Gastrocnemius medialis (tissue), 4 donors: ENCODE measurements at regions not wholly inside any gene's neighbourhood (a gene's known extent, or its start where the extent isn't known, plus 50 kb on each side); places are given as distances from the start of the nearest gene placed in this dataset.

ENCODE experiments used
- ATAC-seq, 2 donors: fragments of 150-250 bp; one replicate each; pipeline ENCODE4 v1.9.1; 2016
- DNase-seq, 2 donors: peaks; one replicate each; pipeline ENCODE4 v3.0.0-alpha.2; 2019
- H3K27ac ChIP-seq, 4 donors: fragments of 200-600 bp; sonication (generic); 1 replicate in 1 of 4; 2 replicates in 3 of 4; pipeline ENCODE4 v1.5.1; 2016 to 2018; ENCODE audit warnings: mild to moderate bottlenecking in 2 of 4, moderate library complexity in 1 of 4
- H3K27me3 ChIP-seq, 3 donors: fragments of 200-600 bp; sonication (generic) in 2 of 3; 1 replicate in 1 of 3; 2 replicates in 2 of 3; pipeline versions ENCODE4 v1.5.1 to v1.6.0; 2016 to 2019; ENCODE audit warnings: mild to moderate bottlenecking in 1 of 3, moderate library complexity in 1 of 3
- H3K36me3 ChIP-seq, 2 donors: fragments of 200-600 bp; sonication (generic) in 1 of 2; one replicate each; pipeline ENCODE4 v1.5.1; 2017 to 2018
- H3K4me1 ChIP-seq, 2 donors: fragments of 200-600 bp; sonication (generic) in 1 of 2; one replicate each; pipeline ENCODE4 v1.5.1; 2016 to 2017; ENCODE audit warnings: mild to moderate bottlenecking in 2 of 2
- H3K4me3 ChIP-seq, 4 donors: fragments of 200-600 bp; sonication (generic) in 3 of 4; 1 replicate in 1 of 4; 2 replicates in 3 of 4; pipeline ENCODE4 v1.5.1; 2016 to 2019; ENCODE audit warnings: mild to moderate bottlenecking in 2 of 4
- H3K9me3 ChIP-seq, 3 donors: fragments of 200-600 bp; sonication (generic) in 2 of 3; 1 replicate in 1 of 3; 2 replicates in 2 of 3; pipeline ENCODE4 v1.5.1; 2016 to 2019
- CTCF ChIP-seq, 5 experiments: fragments of 450-650 bp in 3 of 5; fragments of 200-600 bp in 2 of 5; sonication (generic) in 2 of 5; IDR thresholded peaks in 4 of 5; conservative IDR thresholded peaks in 1 of 5; 1 replicate in 4 of 5; 2 replicates in 1 of 5; pipeline ENCODE4 v1.5.1; 2016 to 2019; ENCODE audit warnings: antibody characterized with exemption in 5 of 5, mild to moderate bottlenecking in 3 of 5, moderate library complexity in 3 of 5
- POLR2A ChIP-seq, 2 donors: fragments of 450-650 bp; IDR thresholded peaks; one replicate each; pipeline ENCODE4 v1.6.1; 2017; ENCODE audit warnings: antibody characterized with exemption in 2 of 2, mild to moderate bottlenecking in 2 of 2, moderate library complexity in 2 of 2
- in situ Hi-C, 4 donors: fragments of 200-750 bp; cut with MboI; loops; one replicate each; pipeline versions ENCODE4 v1.15.0 to v1.8.0; 2017; ENCODE audit warnings: low sequenced_read_pairs in 4 of 4
- intact Hi-C: fragments of 100-400 bp; cut with DNase I; formaldehyde crosslinking; loops from one replicate; pipeline ENCODE4 v1.15.1; 2023; ENCODE audit warnings: low total_unique reads

- intact Hi-C loops, result no loop called here
- ATAC-seq (no peak), DNase-seq (no peak)
- TF ChIP-seq CTCF (IDR thresholded peaks at IDR 0.05 in 4 of 5, conservative IDR thresholded peaks at IDR 0.05 in 1 of 5) (no peak), POLR2A (IDR thresholded peaks at IDR 0.05) (no peak)
- H3K4me3 ChIP-seq, result no peak overlapping the region
- in situ Hi-C loops, result no loop called here
- no peaks in the 10 kb centered on the region for H3K9me3 ChIP-seq
- H3K36me3 ChIP-seq, result no peaks in the 10 kb centered on the region
- no peaks in the 10 kb centered on the region for H3K27me3 ChIP-seq
- H3K4me1 ChIP-seq, result no peaks in the 10 kb centered on the region
- no peak overlapping the region for H3K27ac ChIP-seq
These were observed 227.7 kb downstream of the TSHZ3 start for GRCh38 chr19:31121501-31121900.

DNA sequence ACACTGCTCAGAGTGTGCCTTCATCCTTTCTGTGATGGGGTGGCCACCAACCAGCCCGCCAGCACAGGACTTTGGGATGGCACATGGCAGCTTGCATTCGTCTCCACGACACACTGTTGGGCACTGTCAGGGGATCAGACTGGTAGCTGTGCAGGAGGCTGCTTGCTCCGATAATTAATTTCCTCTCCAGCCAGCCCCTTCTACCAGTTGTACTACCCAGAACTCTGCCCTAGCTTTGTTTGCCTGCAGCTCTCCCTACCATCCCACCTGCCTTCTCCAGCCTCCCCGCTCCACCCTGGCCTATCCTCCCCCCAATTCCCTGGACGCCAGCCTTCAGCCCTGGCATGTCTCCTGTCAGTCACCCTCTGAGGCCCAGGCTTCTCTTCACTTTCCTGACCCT lies 228.3 kb downstream of the TSHZ3 start:
- TF ChIP-seq CTCF (IDR thresholded peaks at IDR 0.05 in 4 of 5, conservative IDR thresholded peaks at IDR 0.05 in 1 of 5), result no peak
- TF ChIP-seq POLR2A (IDR thresholded peaks at IDR 0.05), result no peak
- Histone ChIP-seq H3K4me3 (no peak overlapping the region), H3K36me3 (no peaks in the 10 kb centered on the region), H3K4me1 (no peaks in the 10 kb centered on the region), H3K27me3 (no peaks in the 10 kb centered on the region), H3K9me3 (no peaks in the 10 kb centered on the region), H3K27ac (no peak overlapping the region)
- intact Hi-C loops, result no loop called here
- DNase-seq (no peak), ATAC-seq (no peak)
- in situ Hi-C loops, result no loop called here

GRCh38 chr19:31119951-31120690 lies 229.1 kb downstream of the TSHZ3 start:
- H3K4me3 ChIP-seq, result no peak overlapping the region
- intact Hi-C loops, result no loop called here
- H3K9me3 ChIP-seq, result no peaks in the 10 kb centered on the region
- no peaks in the 10 kb centered on the region for H3K36me3 ChIP-seq
- H3K27ac ChIP-seq, result no peak overlapping the region
- TF ChIP-seq CTCF (IDR thresholded peaks at IDR 0.05 in 4 of 5, conservative IDR thresholded peaks at IDR 0.05 in 1 of 5) (no peak), POLR2A (IDR thresholded peaks at IDR 0.05) (no peak)
- DNase-seq (no peak), ATAC-seq (no peak)
- H3K4me1 ChIP-seq, result no peaks in the 10 kb centered on the region
- H3K27me3 ChIP-seq, result no peaks in the 10 kb centered on the region
- in situ Hi-C loops, result no loop called here

GRCh38 chr19:31118986-31119385 lies 230.2 kb downstream of the TSHZ3 start:
- Histone ChIP-seq H3K4me3 (no peak overlapping the region), H3K27ac (no peak overlapping the region), H3K27me3 (no peaks in the 10 kb centered on the region), H3K9me3 (no peaks in the 10 kb centered on the region), H3K4me1 (no peaks in the 10 kb centered on the region), H3K36me3 (no peaks in the 10 kb centered on the region)
- TF ChIP-seq CTCF (IDR thresholded peaks at IDR 0.05 in 4 of 5, conservative IDR thresholded peaks at IDR 0.05 in 1 of 5), result no peak
- TF ChIP-seq POLR2A (IDR thresholded peaks at IDR 0.05), result no peak
- in situ Hi-C loops, result no loop called here
- ATAC-seq (no peak), DNase-seq (no peak)
- intact Hi-C loops, result no loop called here
